Activated naive CD8-positive, alpha-beta T cell treated with anti-CD3 and anti-CD28 coated beads for 36 hours (primary cell): ENCODE measurements at regions not wholly inside any gene's neighbourhood (a gene's known extent, or its start where the extent isn't known, plus 50 kb on each side); places are given as distances from the start of the nearest gene placed in this dataset.
"Not testable (repeated sequence)": the region's sequence is repeated elsewhere in the genome, so short reads cannot be mapped to it uniquely, and the experiment has no call there.

Experiments
- DNase-seq: peaks from one replicate; pipeline ENCODE4 v3.0.0; 2021
- H3K27ac Mint-ChIP-seq: one replicate; pipeline ENCODE4 v1.8.0; 2022; ENCODE audit warnings: mild to moderate bottlenecking, moderate library complexity, mixed read lengths
- H3K27me3 Mint-ChIP-seq: one replicate; pipeline ENCODE4 v1.8.0; 2022; ENCODE audit warnings: mild to moderate bottlenecking, mixed read lengths
- H3K36me3 Mint-ChIP-seq: one replicate; pipeline ENCODE4 v1.8.0; 2021; ENCODE audit warnings: mild to moderate bottlenecking, mixed read lengths
- H3K4me1 Mint-ChIP-seq: one replicate; pipeline ENCODE4 v1.8.0; 2021; ENCODE audit warnings: mixed read lengths
- H3K4me3 Mint-ChIP-seq: one replicate; pipeline ENCODE4 v1.8.0; 2022; ENCODE audit warnings: mild to moderate bottlenecking, moderate library complexity, mixed read lengths
- H3K9me3 Mint-ChIP-seq: one replicate; pipeline ENCODE4 v1.8.0; 2022; ENCODE audit warnings: mixed read lengths

DNA sequence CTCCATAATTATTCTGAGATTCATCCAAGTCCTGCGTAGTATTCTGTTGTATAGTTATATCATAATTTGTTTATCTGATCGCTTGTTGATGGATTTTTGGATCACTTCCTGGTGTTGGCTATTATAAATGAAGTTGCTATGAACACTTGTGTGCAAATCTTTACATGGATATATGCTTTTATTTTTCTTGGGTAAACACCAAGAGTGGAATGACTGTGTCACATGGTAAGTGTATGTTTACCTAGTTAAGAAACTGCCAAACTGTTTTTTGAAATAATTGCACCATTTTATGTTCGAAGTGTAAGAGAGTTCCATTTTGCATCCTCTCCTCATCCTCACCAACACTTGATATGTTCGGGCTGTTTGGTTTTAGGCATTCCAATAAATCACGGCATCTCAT is 360.4 kb upstream of the FRG2C start:
- H3K9me3 Mint-ChIP-seq, result no peaks in the 10 kb centered on the region

DNA sequence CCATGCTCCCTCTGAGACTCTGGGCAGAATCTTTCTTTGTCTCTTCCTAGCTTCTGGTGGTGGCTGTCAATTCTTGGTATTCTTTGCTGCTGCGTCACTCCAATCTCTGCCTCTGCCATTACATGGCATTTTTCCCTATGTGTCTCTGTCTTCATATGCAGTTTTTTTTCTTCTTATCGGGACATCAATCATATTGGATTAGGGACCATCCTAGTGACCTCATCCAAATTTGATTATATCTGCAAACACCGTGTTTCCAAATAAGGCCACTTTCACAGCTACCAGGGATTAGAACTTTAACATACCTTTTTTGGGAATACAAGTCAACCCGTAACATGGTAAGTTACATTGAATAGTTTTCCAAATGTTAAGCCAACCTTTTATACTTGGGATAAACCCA is 358.2 kb upstream of the FRG2C start:
- DNase-seq, result no peak
- no peak overlapping the region for H3K4me3 Mint-ChIP-seq
- H3K36me3 Mint-ChIP-seq, result no peaks in the 10 kb centered on the region
- no peaks in the 10 kb centered on the region for H3K9me3 Mint-ChIP-seq
- no peaks in the 10 kb centered on the region for H3K4me1 Mint-ChIP-seq
- peaks cover 14% of the 10 kb centered on the region for H3K27me3 Mint-ChIP-seq
- no peak overlapping the region for H3K27ac Mint-ChIP-seq

More for the DNA sequence above, 360.4 kb upstream of the FRG2C start:
- H3K4me1 Mint-ChIP-seq, result no peaks in the 10 kb centered on the region
- H3K36me3 Mint-ChIP-seq, result no peaks in the 10 kb centered on the region
- H3K4me3 Mint-ChIP-seq, result no peak overlapping the region
- H3K27me3 Mint-ChIP-seq, result peaks cover 13% of the 10 kb centered on the region
- DNase-seq, result no peak
- H3K27ac Mint-ChIP-seq, result no peak overlapping the region

DNA sequence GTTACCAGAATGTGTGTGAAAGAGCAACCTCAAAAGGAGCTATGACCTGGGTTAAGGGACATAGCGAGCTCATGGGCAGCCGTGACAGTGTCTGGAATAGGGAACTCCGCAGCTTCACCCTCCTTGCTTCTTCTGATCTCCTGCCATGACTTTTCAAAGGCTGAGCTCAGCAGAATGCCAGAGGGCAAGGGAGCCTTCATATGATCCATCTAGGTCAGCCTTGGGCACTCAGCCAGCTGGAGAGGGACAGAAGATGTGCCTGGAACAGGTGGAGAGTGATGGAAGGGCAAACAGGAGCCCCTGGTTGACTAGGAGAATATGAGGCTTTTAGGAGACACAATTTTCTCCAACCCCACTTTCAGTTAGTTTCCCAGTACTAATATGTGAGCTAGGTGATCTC is 352.8 kb upstream of the FRG2C start:
- not testable (repeated sequence) for H3K27ac Mint-ChIP-seq, H3K9me3 Mint-ChIP-seq, H3K4me3 Mint-ChIP-seq, H3K36me3 Mint-ChIP-seq, H3K4me1 Mint-ChIP-seq, DNase-seq
- peaks cover 12% of the 10 kb centered on the region for H3K27me3 Mint-ChIP-seq

DNA sequence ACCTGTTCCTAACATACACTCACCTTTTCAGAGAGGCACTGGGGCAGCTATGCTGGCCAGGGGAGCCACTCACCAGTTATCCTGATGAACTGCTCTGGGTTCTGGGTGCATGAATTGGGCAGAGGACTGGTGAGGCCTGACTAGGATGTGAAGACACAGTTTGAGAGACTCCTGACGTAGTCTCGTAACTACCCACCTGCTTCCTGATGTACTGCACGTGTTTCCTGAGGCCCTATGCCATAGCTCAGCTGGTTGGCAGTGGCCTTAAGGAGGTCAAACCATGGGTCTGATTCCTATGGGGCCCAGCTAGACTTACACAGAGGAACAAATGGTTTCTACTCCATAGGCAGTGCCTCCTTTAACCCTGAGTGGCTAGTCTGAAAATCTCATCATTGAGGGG is 351.7 kb upstream of the FRG2C start:
- H3K4me3 Mint-ChIP-seq, H3K4me1 Mint-ChIP-seq, H3K27ac Mint-ChIP-seq, H3K36me3 Mint-ChIP-seq, DNase-seq, H3K9me3 Mint-ChIP-seq: not testable (repeated sequence)
- peaks cover 12% of the 10 kb centered on the region for H3K27me3 Mint-ChIP-seq

DNA sequence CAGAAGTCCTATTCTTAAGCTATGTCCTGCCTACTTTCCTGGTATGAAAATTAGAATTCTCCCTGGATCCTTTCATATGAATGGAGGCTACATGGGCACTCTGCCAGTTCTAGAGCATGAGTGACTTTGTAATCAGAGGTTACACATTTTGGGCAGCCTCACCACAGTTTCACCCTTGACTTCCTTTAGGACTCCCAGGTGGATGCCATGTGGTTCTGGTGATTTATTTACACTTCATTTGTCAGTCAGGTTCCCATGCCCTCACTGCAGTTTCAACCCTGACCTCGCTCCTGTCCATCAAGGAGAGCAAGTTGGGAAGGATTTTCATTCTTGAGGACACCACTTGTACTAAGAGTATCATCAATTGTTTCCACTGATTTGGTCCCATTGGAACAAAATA is 344.4 kb upstream of the FRG2C start:
- not testable (repeated sequence) for DNase-seq, H3K27ac Mint-ChIP-seq, H3K4me1 Mint-ChIP-seq, H3K9me3 Mint-ChIP-seq, H3K36me3 Mint-ChIP-seq, H3K4me3 Mint-ChIP-seq, H3K27me3 Mint-ChIP-seq

DNA sequence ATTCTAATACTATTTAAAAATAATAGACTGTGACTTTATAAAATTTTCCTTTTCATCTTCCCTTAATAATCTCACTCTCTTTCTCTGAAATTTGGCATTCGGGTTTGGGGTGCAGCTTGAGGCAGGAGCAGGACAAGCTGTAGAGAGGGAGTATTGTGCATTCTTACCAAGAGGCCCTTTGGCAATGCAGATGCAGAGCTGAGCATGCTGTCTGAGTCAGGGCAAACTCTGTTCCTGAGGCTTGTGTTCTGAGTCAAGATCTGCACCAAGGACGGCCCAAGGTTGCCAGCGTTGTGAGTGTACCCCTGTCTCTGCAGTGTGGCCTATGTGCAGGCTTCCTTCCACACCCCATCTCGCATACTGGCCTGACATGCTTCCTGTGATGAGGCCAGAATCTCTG is 343.8 kb upstream of the FRG2C start:
- H3K9me3 Mint-ChIP-seq, result no peaks in the 10 kb centered on the region
- H3K36me3 Mint-ChIP-seq, result no peaks in the 10 kb centered on the region
- H3K4me1 Mint-ChIP-seq, result no peaks in the 10 kb centered on the region
- H3K27me3 Mint-ChIP-seq, result no peaks in the 10 kb centered on the region
- H3K27ac Mint-ChIP-seq, result no peak overlapping the region
- no peak for DNase-seq
- no peak overlapping the region for H3K4me3 Mint-ChIP-seq

DNA sequence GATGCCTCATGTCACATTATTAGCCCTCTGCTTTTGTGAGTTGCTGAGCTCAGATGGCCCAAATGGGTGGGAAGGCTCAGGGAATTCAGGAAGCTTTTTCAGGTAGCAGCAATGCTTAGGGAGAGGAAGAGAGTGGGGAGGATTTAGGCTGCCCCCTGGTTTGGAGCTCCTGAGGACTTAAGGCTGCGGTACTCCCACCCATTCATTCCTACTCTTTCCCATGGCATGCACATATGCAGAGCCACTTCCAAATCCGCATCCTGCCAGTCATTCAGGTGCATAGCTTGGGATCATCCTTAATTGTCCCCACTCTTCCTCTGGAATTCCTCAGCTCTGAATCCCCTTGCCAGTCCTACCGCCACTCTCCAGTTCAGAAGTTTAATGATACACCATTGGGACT is 343.1 kb upstream of the FRG2C start:
- H3K4me3 Mint-ChIP-seq, result no peak overlapping the region
- H3K9me3 Mint-ChIP-seq, result no peaks in the 10 kb centered on the region
- H3K36me3 Mint-ChIP-seq, result no peaks in the 10 kb centered on the region
- no peaks in the 10 kb centered on the region for H3K27me3 Mint-ChIP-seq
- no peak overlapping the region for H3K27ac Mint-ChIP-seq
- no peaks in the 10 kb centered on the region for H3K4me1 Mint-ChIP-seq
- DNase-seq, result no peak

DNA sequence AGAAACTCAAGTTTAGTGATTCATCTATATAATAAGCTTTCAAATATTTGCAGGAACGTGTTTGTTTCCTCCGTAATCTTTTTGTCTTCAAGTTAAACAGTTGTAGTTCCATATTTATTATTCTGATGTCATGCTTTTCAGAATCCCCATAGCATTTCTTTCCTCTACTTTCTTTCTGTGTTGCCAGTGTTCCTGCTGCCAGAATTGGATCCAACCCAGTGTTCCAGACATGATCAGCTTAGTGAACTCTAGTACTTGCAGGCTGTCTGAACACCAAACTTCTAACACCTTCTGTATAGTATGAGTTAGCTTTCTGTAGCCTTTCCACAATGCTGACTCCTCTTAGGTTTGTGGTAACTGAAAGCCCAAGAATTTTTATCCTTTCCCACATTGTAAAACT is 340.2 kb upstream of the FRG2C start:
- H3K36me3 Mint-ChIP-seq, H3K4me3 Mint-ChIP-seq, H3K9me3 Mint-ChIP-seq, H3K27me3 Mint-ChIP-seq, H3K27ac Mint-ChIP-seq, H3K4me1 Mint-ChIP-seq, DNase-seq: not testable (repeated sequence)

DNA sequence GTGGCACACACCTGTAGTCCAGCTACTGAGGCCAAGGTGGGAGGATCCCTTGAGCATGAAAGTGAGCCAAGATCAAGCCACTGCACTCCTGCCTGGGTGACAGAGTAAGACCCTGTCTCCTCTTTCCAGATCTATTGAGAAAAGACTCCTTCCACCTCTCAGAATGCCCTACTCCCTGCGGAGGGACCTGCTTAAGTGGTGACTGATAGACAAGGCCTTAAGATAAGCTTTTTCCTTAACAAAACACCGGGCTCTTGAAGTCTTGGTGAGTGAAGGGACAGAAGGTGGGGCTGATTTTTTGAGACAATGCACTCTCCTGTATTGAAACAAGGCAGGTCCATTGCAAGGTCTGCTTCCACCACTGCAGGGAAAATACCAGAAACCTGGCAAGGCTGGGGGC is 338.4 kb upstream of the FRG2C start:
- DNase-seq, result no peak
- H3K36me3 Mint-ChIP-seq, result no peaks in the 10 kb centered on the region
- no peaks in the 10 kb centered on the region for H3K9me3 Mint-ChIP-seq
- no peak overlapping the region for H3K27ac Mint-ChIP-seq
- H3K4me3 Mint-ChIP-seq, result no peak overlapping the region
- no peaks in the 10 kb centered on the region for H3K4me1 Mint-ChIP-seq
- no peaks in the 10 kb centered on the region for H3K27me3 Mint-ChIP-seq

DNA sequence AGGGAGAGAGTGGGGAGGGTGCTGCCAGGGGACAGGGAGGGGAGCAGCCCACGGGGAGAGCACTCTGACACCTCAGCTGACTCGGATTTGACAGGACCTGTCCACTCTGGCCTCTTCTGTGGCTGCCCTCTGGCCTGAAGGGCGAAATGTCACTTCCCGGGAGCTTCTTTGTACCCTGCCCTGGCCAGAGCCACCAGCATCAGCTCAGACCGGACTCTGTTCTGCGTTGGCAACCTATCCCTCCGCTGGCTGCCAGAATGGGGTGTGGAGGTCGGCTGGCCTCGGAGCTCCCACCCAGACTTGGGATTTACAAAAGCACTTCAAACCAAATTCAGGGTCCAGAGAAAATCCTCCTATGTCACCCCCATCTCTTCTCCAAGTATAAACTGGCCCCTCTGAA is 336.7 kb upstream of the FRG2C start:
- H3K27ac Mint-ChIP-seq, result no peak overlapping the region
- no peaks in the 10 kb centered on the region for H3K27me3 Mint-ChIP-seq

DNA sequence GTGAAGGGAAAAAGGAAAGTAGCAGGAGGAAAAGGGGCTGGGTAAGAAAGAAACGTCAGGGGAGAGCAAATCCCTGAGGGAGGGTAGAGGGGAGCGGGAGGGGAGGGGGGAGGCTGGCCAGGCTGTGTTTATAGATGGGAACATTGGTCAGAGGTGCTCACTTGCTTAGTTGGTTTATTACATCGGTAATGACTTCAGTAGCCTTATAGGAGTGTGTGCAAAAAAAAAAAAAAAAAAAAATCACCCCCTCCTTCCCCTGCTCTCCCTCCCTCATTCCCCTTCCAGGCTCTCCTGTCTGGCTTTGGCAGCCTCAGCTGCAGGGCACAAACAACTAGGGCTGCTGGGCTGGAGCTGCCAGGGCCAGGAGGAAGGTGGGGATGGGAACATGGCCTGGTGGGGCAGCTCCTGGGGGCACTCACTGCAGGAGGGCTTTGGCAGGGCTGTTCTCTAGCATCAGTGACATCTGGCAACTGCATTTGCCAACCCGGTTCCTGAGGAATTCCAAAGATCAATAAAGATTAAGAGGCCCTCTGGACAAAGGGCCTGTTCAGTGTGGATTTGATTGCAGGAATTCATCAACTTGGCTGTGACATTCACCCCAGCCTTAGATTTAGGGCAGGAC is 334.5 kb upstream of the FRG2C start:
- DNase-seq, result no peak
- Mint-ChIP-seq H3K36me3 (no peaks in the 10 kb centered on the region), H3K4me1 (no peaks in the 10 kb centered on the region), H3K4me3 (no peak overlapping the region), H3K27me3 (no peaks in the 10 kb centered on the region), H3K9me3 (no peaks in the 10 kb centered on the region), H3K27ac (no peak overlapping the region)

More for the DNA sequence above, 336.7 kb upstream of the FRG2C start:
- no peaks in the 10 kb centered on the region for H3K9me3 Mint-ChIP-seq
- no peak for DNase-seq
- H3K4me3 Mint-ChIP-seq, result no peak overlapping the region
- no peaks in the 10 kb centered on the region for H3K4me1 Mint-ChIP-seq
- H3K36me3 Mint-ChIP-seq, result no peaks in the 10 kb centered on the region

DNA sequence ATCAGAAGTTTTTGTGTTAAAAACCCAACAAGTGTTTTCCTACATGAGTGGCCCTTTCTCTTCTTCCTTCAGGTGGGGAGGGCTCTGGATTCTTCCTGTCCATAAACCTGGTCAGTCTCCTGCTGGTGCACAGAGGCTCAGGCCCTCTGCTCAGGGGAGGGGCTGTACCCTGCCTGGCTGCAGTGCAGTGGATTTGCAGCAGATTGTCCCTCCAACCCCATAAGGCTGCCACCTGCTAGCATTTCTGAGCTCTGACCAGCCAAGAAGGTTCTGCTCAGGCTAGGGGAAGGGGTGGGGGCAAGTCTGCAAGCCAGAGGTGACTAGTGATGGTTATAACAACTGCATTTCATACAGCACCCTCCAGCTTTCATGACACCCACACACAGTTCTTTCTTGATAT is 333.7 kb upstream of the FRG2C start:
- DNase-seq, H3K27ac Mint-ChIP-seq, H3K4me1 Mint-ChIP-seq, H3K9me3 Mint-ChIP-seq, H3K36me3 Mint-ChIP-seq, H3K4me3 Mint-ChIP-seq, H3K27me3 Mint-ChIP-seq: not testable (repeated sequence)

DNA sequence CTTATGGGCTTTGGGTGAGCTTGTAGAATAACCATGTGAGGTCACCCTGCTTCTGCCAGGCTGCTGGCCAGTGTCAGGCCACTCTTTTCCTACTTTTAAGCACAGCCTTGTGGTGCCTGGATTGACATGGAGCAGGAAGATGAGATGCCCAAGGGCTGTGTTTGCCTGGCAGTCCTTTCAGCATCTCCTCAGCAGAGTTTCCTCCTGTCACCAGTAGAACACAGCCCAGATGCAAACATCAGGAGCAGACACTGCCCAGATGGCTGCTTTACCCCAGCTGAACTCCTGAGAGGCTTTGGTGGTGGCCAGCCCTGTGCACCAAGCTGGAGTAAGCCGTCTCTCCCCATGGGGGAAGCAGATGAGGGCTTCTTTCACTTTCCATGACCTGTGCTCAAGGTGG is 332.0 kb upstream of the FRG2C start:
- H3K4me1 Mint-ChIP-seq, H3K4me3 Mint-ChIP-seq, H3K27ac Mint-ChIP-seq, H3K36me3 Mint-ChIP-seq, H3K27me3 Mint-ChIP-seq, H3K9me3 Mint-ChIP-seq, DNase-seq: not testable (repeated sequence)

DNA sequence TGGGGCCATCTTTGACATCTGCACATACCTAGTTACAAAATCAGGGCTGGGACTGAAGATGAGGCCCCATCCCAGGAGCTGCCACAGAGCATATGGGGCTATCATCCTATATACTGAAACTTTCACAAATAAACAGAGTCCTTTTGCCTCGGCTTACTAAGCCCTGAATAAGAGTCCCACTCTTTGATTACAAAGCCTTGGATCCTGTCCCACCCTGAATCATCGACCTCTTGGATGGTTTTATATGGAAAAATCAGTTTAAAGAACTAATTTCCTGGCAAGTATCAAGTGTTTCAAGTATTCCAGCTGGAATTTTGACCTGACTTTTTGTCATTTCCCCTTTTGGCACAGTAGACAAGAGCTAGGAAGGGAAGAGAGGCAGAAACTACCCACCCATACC is 331.3 kb upstream of the FRG2C start:
- no peaks in the 10 kb centered on the region for H3K27me3 Mint-ChIP-seq
- H3K4me3 Mint-ChIP-seq, result no peak overlapping the region
- H3K36me3 Mint-ChIP-seq, result no peaks in the 10 kb centered on the region
- H3K9me3 Mint-ChIP-seq, result no peaks in the 10 kb centered on the region
- no peak for DNase-seq
- no peak overlapping the region for H3K27ac Mint-ChIP-seq
- H3K4me1 Mint-ChIP-seq, result no peaks in the 10 kb centered on the region

DNA sequence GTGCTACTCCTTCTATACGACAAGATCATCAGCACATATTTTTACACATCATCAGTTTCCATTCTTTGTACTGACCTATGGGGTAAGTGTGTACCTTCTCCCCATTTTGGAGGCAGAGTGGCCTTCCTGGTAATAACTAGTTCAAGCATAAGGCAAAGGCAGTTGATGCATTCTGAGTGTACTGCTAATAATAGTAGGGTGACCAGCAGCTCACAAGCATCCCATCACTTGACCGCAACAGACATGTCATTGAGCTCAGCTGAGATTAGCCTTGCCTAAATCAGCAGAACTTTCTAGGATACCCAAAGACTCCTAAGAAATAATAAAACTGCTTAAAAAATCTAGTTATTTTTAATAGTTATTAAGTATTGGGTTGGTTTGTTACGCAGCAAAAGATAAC is 329.8 kb upstream of the FRG2C start:
- Mint-ChIP-seq H3K27ac (no peak overlapping the region), H3K4me3 (no peak overlapping the region), H3K9me3 (no peaks in the 10 kb centered on the region), H3K36me3 (no peaks in the 10 kb centered on the region), H3K27me3 (no peaks in the 10 kb centered on the region), H3K4me1 (no peaks in the 10 kb centered on the region)
- DNase-seq, result no peak

DNA sequence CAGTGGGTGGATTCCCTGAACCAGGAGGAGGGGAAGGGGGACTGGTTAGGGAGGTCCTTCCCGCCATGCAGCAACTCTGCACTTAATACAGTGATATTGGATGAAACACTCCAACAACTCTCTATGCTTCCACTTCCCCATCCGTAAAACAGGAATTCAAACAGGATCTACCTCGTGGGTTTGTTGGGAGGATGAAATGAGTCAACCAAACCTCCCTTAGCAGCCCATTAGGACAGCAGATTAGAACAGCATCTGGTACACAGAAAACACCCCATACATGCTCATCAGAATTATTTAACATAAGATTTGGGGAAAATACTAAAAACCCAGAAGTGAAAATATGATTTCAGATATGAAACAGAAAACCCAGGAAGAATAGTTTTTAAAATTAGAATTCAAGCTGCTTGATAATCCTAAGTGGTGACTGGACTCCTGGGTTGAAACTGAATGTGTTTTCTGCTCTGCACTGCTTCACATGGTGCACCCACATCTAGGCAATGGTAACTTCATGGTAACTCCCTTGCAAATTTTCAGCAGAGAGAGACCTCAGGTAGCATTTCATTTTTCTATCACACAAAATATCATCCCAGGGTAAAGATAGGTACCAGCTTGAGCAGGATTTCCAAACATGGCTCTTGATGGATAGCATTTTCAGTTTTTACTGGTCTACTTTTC is 326.8 kb upstream of the FRG2C start:
- H3K4me1 Mint-ChIP-seq, result no peaks in the 10 kb centered on the region
- H3K27ac Mint-ChIP-seq, result no peak overlapping the region
- no peak overlapping the region for H3K4me3 Mint-ChIP-seq
- H3K36me3 Mint-ChIP-seq, result no peaks in the 10 kb centered on the region
- no peak for DNase-seq
- H3K9me3 Mint-ChIP-seq, result no peaks in the 10 kb centered on the region
- H3K27me3 Mint-ChIP-seq, result no peaks in the 10 kb centered on the region
